ENCODE measurements at regions not wholly inside any gene's neighbourhood (a gene's known extent, or its start where the extent isn't known, plus 50 kb on each side); places are given as distances from the start of the nearest gene placed in this dataset.

GRCh38 chr10:117601716-117602115, 59.2 kb downstream of the EMX2 start:
- Histone ChIP-seq H3K36me3 (ENCODE audit: low read depth, missing control alignments) (no peaks in the 10 kb centered on the region), H3K4me1 (no peaks in the 10 kb centered on the region), H3K27ac (no peak overlapping the region), H3K27me3 (no peaks in the 10 kb centered on the region), H3K4me3 (no peak overlapping the region), H3K9me3 (no peaks in the 10 kb centered on the region)
- WGBS, 2 donors, result 58 to 100% methylated on average over 1 of the region's 1 CpG
- DNase-seq, result no peak
- no peak for TF ChIP-seq CTCF (IDR thresholded peaks at IDR 0.05)
- no peak for TF ChIP-seq POLR2A (IDR thresholded peaks at IDR 0.05)
- intact Hi-C loops (cut with DNase I; ENCODE audit: low total_unique reads), result no loop called here

- Histone ChIP-seq H3K4me1 (no peaks in the 10 kb centered on the region), H3K27me3 (no peaks in the 10 kb centered on the region), H3K36me3 (ENCODE audit: low read depth, missing control alignments) (no peaks in the 10 kb centered on the region), H3K27ac (no peak overlapping the region), H3K4me3 (no peak overlapping the region), H3K9me3 (no peaks in the 10 kb centered on the region)
- no peak for DNase-seq
- intact Hi-C loops (cut with DNase I; ENCODE audit: low total_unique reads), result no loop called here
- 76 to 98% methylated on average over 6 of the region's 6 CpGs for WGBS, 2 donors
- TF ChIP-seq POLR2A (IDR thresholded peaks at IDR 0.05), result no peak
- no peak for TF ChIP-seq CTCF (IDR thresholded peaks at IDR 0.05)
Observed at GRCh38 chr10:117603081-117603480, 60.5 kb downstream of the EMX2 start.

DNA sequence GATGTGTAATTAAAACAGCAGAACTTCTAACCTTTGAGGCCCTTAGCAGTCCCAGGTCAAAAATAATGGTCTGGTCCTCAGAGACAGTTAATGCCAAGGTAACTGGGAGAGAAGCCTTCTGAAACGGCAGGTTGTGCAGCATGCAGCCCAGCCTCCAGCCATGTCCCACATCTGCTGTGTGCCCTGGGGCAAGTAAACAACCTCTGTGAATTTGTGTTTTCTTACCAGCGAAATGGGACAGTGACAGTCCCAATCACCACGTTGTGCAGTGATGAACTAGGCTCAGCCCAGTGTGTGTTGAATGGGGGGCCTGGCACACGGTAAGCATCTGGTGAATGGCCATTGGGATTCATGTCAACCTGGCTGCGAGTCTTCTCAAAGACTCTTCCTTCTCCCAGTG, 61.2 kb downstream of the EMX2 start:
- DNase-seq, result no peak
- WGBS, 2 donors, result 89% methylated on average over 5 of the region's 5 CpGs
- intact Hi-C loops (cut with DNase I; ENCODE audit: low total_unique reads), result no loop called here

GRCh38 chr10:117609095-117609795, 66.7 kb downstream of the EMX2 start:
- Histone ChIP-seq H3K27ac (peak overlapping the region in 1 of 2 donors; percentile 23), H3K36me3 (ENCODE audit: low read depth, missing control alignments) (no peaks in the 10 kb centered on the region), H3K9me3 (no peaks in the 10 kb centered on the region), H3K4me3 (no peak overlapping the region), H3K4me1 (no peaks in the 10 kb centered on the region), H3K27me3 (no peaks in the 10 kb centered on the region)
- 36 to 54% methylated on average over 4 of the region's 4 CpGs for WGBS, 2 donors
- intact Hi-C loops (cut with DNase I; ENCODE audit: low total_unique reads), result no loop called here
- peak; percentile 33 for DNase-seq
- TF ChIP-seq POLR2A (IDR thresholded peaks at IDR 0.05), result no peak
- no peak for TF ChIP-seq CTCF (IDR thresholded peaks at IDR 0.05)

More for the DNA sequence above, 61.2 kb downstream of the EMX2 start:
- no peak overlapping the region for H3K4me3 ChIP-seq
- no peaks in the 10 kb centered on the region for H3K9me3 ChIP-seq
- TF ChIP-seq CTCF (IDR thresholded peaks at IDR 0.05), result no peak
- TF ChIP-seq POLR2A (IDR thresholded peaks at IDR 0.05), result no peak
- H3K36me3 ChIP-seq (ENCODE audit: low read depth, missing control alignments), result no peaks in the 10 kb centered on the region
- no peaks in the 10 kb centered on the region for H3K27me3 ChIP-seq
- no peaks in the 10 kb centered on the region for H3K4me1 ChIP-seq
- no peak overlapping the region for H3K27ac ChIP-seq

DNA sequence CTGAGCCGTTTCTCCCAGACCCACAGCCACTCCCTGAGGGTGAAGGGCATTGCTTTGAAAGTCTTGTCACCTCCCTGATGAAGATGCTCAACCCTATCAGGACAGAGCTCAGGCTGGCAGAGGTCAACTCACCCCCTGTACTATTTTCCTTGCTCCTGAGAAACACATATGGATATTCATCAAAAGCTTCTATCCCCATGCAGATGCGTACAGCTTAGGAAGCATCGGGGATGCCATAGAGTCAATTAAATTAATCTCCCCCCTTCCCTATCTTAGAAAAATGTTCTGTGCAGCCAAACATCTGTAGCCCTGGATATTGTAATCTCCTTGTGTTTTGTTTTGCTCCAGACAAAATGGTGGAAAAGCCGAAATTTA, 67.2 kb downstream of the EMX2 start:
- no peaks in the 10 kb centered on the region for H3K4me1 ChIP-seq
- intact Hi-C loops (cut with DNase I; ENCODE audit: low total_unique reads), result no loop called here
- TF ChIP-seq POLR2A (IDR thresholded peaks at IDR 0.05) (no peak), CTCF (IDR thresholded peaks at IDR 0.05) (no peak)
- no peaks in the 10 kb centered on the region for H3K9me3 ChIP-seq
- H3K27ac ChIP-seq, result no peak overlapping the region
- H3K4me3 ChIP-seq, result no peak overlapping the region
- H3K36me3 ChIP-seq (ENCODE audit: low read depth, missing control alignments), result no peaks in the 10 kb centered on the region
- no peak for DNase-seq
- no peaks in the 10 kb centered on the region for H3K27me3 ChIP-seq
- 59 to 65% methylated on average over 4 of the region's 4 CpGs for WGBS, 2 donors

All from testis (tissue), 2 donors.